Left ventricle myocardium inferior (tissue), 1 donor: ENCODE measurements at regions not wholly inside any gene's neighbourhood (a gene's known extent, or its start where the extent isn't known, plus 50 kb on each side); places are given as distances from the start of the nearest gene placed in this dataset.
A peak's percentile ranks its signal among the peaks of the same experiment; 100 is the strongest.

Experiments used
- DNase-seq: peaks from one replicate; pipeline ENCODE4 v3.0.0-alpha.2; 2020
- H3K27ac ChIP-seq: fragments of 200-600 bp; replicated peaks from 2 replicates; pipeline ENCODE4 v1.8.0; 2021
- H3K27me3 ChIP-seq: fragments of 200-600 bp; 2 replicates; pipeline ENCODE4 v1.8.0; 2021; ENCODE audit warnings: low read depth
- H3K36me3 ChIP-seq: fragments of 200-600 bp; 2 replicates; pipeline ENCODE4 v1.8.0; 2021
- H3K4me1 ChIP-seq: fragments of 200-600 bp; 2 replicates; pipeline ENCODE4 v1.8.0; 2021
- H3K4me3 ChIP-seq: fragments of 200-600 bp; 2 replicates; pipeline ENCODE4 v1.8.0; 2021; ENCODE audit warnings: mild to moderate bottlenecking, moderate library complexity
- H3K9me3 ChIP-seq: fragments of 200-600 bp; replicated peaks from 2 replicates; pipeline ENCODE4 v1.8.0; 2021
- CTCF ChIP-seq: fragments of 200-600 bp; IDR thresholded peaks from 2 replicates; pipeline ENCODE4 v1.8.0; 2021; ENCODE audit warnings: antibody characterized with exemption, mild to moderate bottlenecking, borderline replicate concordance
- intact Hi-C: fragments of 100-400 bp; cut with micrococcal nuclease; formaldehyde crosslinking; loops from one replicate; pipeline ENCODE4 v1.11.0; 2022
- donor health status: DM: no; HTN: yes; CAD: no; lungs with severe emphysema.

GRCh38 chr4:17090063-17090462 is 191.6 kb upstream of the LDB2 start:
- no peak overlapping the region for H3K4me3 ChIP-seq
- H3K27me3 ChIP-seq: no peaks in the 10 kb centered on the region
- intact Hi-C loops: no loop called here
- TF ChIP-seq CTCF: no peak
- peaks cover 18% of the 10 kb centered on the region for H3K4me1 ChIP-seq
- no peak overlapping the region for H3K27ac ChIP-seq
- no peaks in the 10 kb centered on the region for H3K9me3 ChIP-seq
- no peak for DNase-seq
- H3K36me3 ChIP-seq: no peaks in the 10 kb centered on the region

- intact Hi-C loops: no loop called here
- Histone ChIP-seq H3K27ac (no peak overlapping the region), H3K36me3 (no peaks in the 10 kb centered on the region), H3K4me3 (no peak overlapping the region), H3K4me1 (no peaks in the 10 kb centered on the region), H3K9me3 (no peaks in the 10 kb centered on the region), H3K27me3 (no peaks in the 10 kb centered on the region)
- DNase-seq: no peak
- no peak for TF ChIP-seq CTCF
These were observed 187.0 kb upstream of the LDB2 start for GRCh38 chr4:17085416-17085815.

GRCh38 chr4:17082186-17082585 is 183.7 kb upstream of the LDB2 start:
- H3K4me3 ChIP-seq: no peak overlapping the region
- no peaks in the 10 kb centered on the region for H3K4me1 ChIP-seq
- no peaks in the 10 kb centered on the region for H3K9me3 ChIP-seq
- no peak for TF ChIP-seq CTCF
- no peaks in the 10 kb centered on the region for H3K36me3 ChIP-seq
- no peak for DNase-seq
- H3K27ac ChIP-seq: no peak overlapping the region
- intact Hi-C loops: no loop called here
- H3K27me3 ChIP-seq: no peaks in the 10 kb centered on the region

- Histone ChIP-seq H3K4me1 (no peaks in the 10 kb centered on the region), H3K4me3 (no peak overlapping the region), H3K36me3 (no peaks in the 10 kb centered on the region), H3K27ac (no peak overlapping the region), H3K9me3 (no peaks in the 10 kb centered on the region), H3K27me3 (no peaks in the 10 kb centered on the region)
- intact Hi-C loops: no loop called here
- DNase-seq: no peak
- no peak for TF ChIP-seq CTCF
These were observed 182.7 kb upstream of the LDB2 start for GRCh38 chr4:17081179-17081578.

- no peak for TF ChIP-seq CTCF
- intact Hi-C loops: no loop called here
- Histone ChIP-seq H3K9me3 (no peaks in the 10 kb centered on the region), H3K27me3 (no peaks in the 10 kb centered on the region), H3K4me3 (no peak overlapping the region), H3K36me3 (no peaks in the 10 kb centered on the region), H3K27ac (no peak overlapping the region), H3K4me1 (peaks cover 9% of the 10 kb centered on the region)
- DNase-seq: no peak
These were observed 178.7 kb upstream of the LDB2 start for GRCh38 chr4:17077105-17077504.

GRCh38 chr4:17072483-17072882 is 174.0 kb upstream of the LDB2 start:
- no peak for DNase-seq
- Histone ChIP-seq H3K9me3 (peaks cover 6% of the 10 kb centered on the region), H3K36me3 (no peaks in the 10 kb centered on the region), H3K27ac (peak overlapping the region; percentile 35), H3K4me1 (peaks cover 9% of the 10 kb centered on the region), H3K4me3 (no peak overlapping the region), H3K27me3 (no peaks in the 10 kb centered on the region)
- no peak for TF ChIP-seq CTCF
- intact Hi-C loops: no loop called here
